GM23338 (cell line): ENCODE measurements at regions not wholly inside any gene's neighbourhood (a gene's known extent, or its start where the extent isn't known, plus 50 kb on each side); places are given as distances from the start of the nearest gene placed in this dataset.
"Not testable (repeated sequence)": the region's sequence is repeated elsewhere in the genome, so short reads cannot be mapped to it uniquely, and the experiment has no call there.

Experiments used
- ATAC-seq: fragments of 200-7000 bp; cut with Tn5 transposase; 3 replicates; pipeline ENCODE4 v1.9.1; 2020
- DNase-seq: peaks from one replicate; pipeline ENCODE4 v3.0.0-alpha.2; 2015; ENCODE audit warnings: low spot score
- H2AFZ ChIP-seq: fragments of 200-600 bp; sonication (generic); 2 replicates; pipeline ENCODE4 v1.8.0; 2016; ENCODE audit warnings: antibody characterized with exemption, mild to moderate bottlenecking, moderate library complexity
- H3F3A ChIP-seq: fragments of 200-600 bp; sonication (generic); replicated peaks from 2 replicates; pipeline ENCODE4 v1.8.0; 2017; ENCODE audit warnings: antibody characterized with exemption, mixed run types, low read depth
- H3K27ac ChIP-seq: fragments of 200-600 bp; sonication (generic); 2 replicates; pipeline ENCODE4 v1.6.1; 2016; ENCODE audit warnings: low read depth
- H3K27me3 ChIP-seq: fragments of 200-600 bp; sonication (generic); 2 replicates; pipeline ENCODE4 v1.8.0; 2016; ENCODE audit warnings: mild to moderate bottlenecking, mixed run types, moderate library complexity; ENCODE audit not compliant: insufficient read depth
- H3K36me3 ChIP-seq: fragments of 200-600 bp; sonication (generic); 2 replicates; pipeline ENCODE4 v1.8.0; 2016; ENCODE audit warnings: mild to moderate bottlenecking; ENCODE audit not compliant: insufficient read depth
- H3K4me1 ChIP-seq: fragments of 200-600 bp; sonication (generic); 2 replicates; pipeline ENCODE4 v1.8.0; 2016; ENCODE audit warnings: mild to moderate bottlenecking, moderate library complexity; ENCODE audit not compliant: insufficient read depth
- H3K4me2 ChIP-seq: fragments of 200-600 bp; sonication (generic); 2 replicates; pipeline ENCODE4 v1.7.1; 2017; ENCODE audit warnings: mixed run types
- H3K4me3 ChIP-seq: fragments of 200-600 bp; sonication (generic); 2 replicates; pipeline ENCODE4 v1.6.1; 2016; ENCODE audit warnings: mixed run types
- H3K79me2 ChIP-seq: fragments of 200-600 bp; sonication (generic); replicated peaks from 2 replicates; pipeline ENCODE4 v1.8.0; 2017; ENCODE audit warnings: mild to moderate bottlenecking; ENCODE audit not compliant: insufficient read depth
- H3K9me2 ChIP-seq: fragments of 200-600 bp; sonication (generic); 2 replicates; pipeline ENCODE4 v1.8.0; 2017; ENCODE audit not compliant: insufficient read depth
- H4K20me1 ChIP-seq: fragments of 200-600 bp; sonication (generic); replicated peaks from 2 replicates; pipeline ENCODE4 v1.8.0; 2017; ENCODE audit warnings: mild to moderate bottlenecking; ENCODE audit not compliant: insufficient read depth
- H3K27ac Mint-ChIP-seq: 2 replicates; pipeline ENCODE4 v1.8.0; 2020; ENCODE audit warnings: inconsistent platforms, mild to moderate bottlenecking, moderate library complexity, mixed read lengths
- H3K27me3 Mint-ChIP-seq: 3 replicates; pipeline ENCODE4 v1.8.0; 2022; ENCODE audit warnings: low read depth, mild to moderate bottlenecking, moderate library complexity, mixed read lengths, inconsistent platforms; ENCODE audit not compliant: insufficient read depth, poor library complexity
- H3K36me3 Mint-ChIP-seq: 3 replicates; pipeline ENCODE4 v1.8.0; 2021; ENCODE audit warnings: low read depth, mild to moderate bottlenecking, inconsistent platforms, moderate library complexity, mixed read lengths
- H3K4me1 Mint-ChIP-seq: 3 replicates; pipeline ENCODE4 v1.8.0; 2020; ENCODE audit warnings: mild to moderate bottlenecking, inconsistent platforms, mixed read lengths
- H3K4me3 Mint-ChIP-seq: 3 replicates; pipeline ENCODE4 v1.8.0; 2021; ENCODE audit warnings: moderate library complexity, mild to moderate bottlenecking, inconsistent platforms, mixed read lengths
- H3K9me3 Mint-ChIP-seq: 3 replicates; pipeline ENCODE4 v1.8.0; 2020; ENCODE audit warnings: moderate library complexity, mild to moderate bottlenecking, inconsistent platforms, mixed read lengths
- CREB1 ChIP-seq: fragments of 250-450 bp; sonication (Bioruptor Pico); IDR thresholded peaks from 2 replicates; pipeline ENCODE4 v1.5.0; 2020; ENCODE audit warnings: low read depth, mild to moderate bottlenecking, moderate library complexity
- ETS1 ChIP-seq: IDR thresholded peaks from 2 replicates; pipeline ENCODE4 v1.6.1; 2016; ENCODE audit warnings: antibody characterized with exemption
- EZH2 ChIP-seq: fragments of 200-600 bp; sonication (generic); IDR thresholded peaks from one replicate; pipeline ENCODE4 v1.8.0; 2017; ENCODE audit warnings: antibody characterized with exemption, mild to moderate bottlenecking, low read depth; ENCODE audit not compliant: unreplicated experiment
- EZH2phosphoT487 ChIP-seq: fragments of 200-600 bp; sonication (generic); IDR thresholded peaks from one replicate; pipeline ENCODE4 v1.8.1; 2018; ENCODE audit warnings: antibody characterized with exemption; ENCODE audit not compliant: unreplicated experiment
- JUNB ChIP-seq: IDR thresholded peaks from one replicate; pipeline ENCODE4 v1.6.1; 2016; ENCODE audit warnings: antibody characterized with exemption; ENCODE audit not compliant: unreplicated experiment
- NANOG ChIP-seq: IDR thresholded peaks from 2 replicates; pipeline ENCODE4 v1.6.1; 2016; ENCODE audit warnings: antibody characterized with exemption, borderline replicate concordance
- POLR2AphosphoS5 ChIP-seq: IDR thresholded peaks from 2 replicates; pipeline ENCODE4 v1.6.1; 2016; ENCODE audit warnings: antibody characterized with exemption, low read depth
- STAT1 ChIP-seq: IDR thresholded peaks from one replicate; pipeline ENCODE4 v1.6.1; 2016; ENCODE audit warnings: antibody characterized with exemption; ENCODE audit not compliant: unreplicated experiment
- ZNF114 ChIP-seq: fragments of 250-450 bp; sonication (Bioruptor Pico); IDR thresholded peaks from 2 replicates; pipeline ENCODE4 v1.5.0; 2020; ENCODE audit warnings: mild to moderate bottlenecking, moderate library complexity
- ZNF331 ChIP-seq: fragments of 250-450 bp; sonication (Bioruptor Pico); IDR thresholded peaks from 2 replicates; pipeline ENCODE4 v1.5.0; 2020; ENCODE audit warnings: low read depth, mild to moderate bottlenecking, moderate library complexity
- TF ChIP-seq, protein P1 (sequence below), 2 experiments: fragments of 200-600 bp in 1 of 2; sonication (generic) in 1 of 2; conservative IDR thresholded peaks; 2 replicates each; pipeline versions ENCODE4 v1.5.1 to v1.6.1; 2016 to 2017; ENCODE audit warnings: antibody characterized with exemption in 2 of 2, low read depth in 2 of 2, mild to moderate bottlenecking in 2 of 2, moderate library complexity in 1 of 2
- TF ChIP-seq, protein P2 (sequence below): fragments of 250-450 bp; sonication (Bioruptor Pico); IDR thresholded peaks from 2 replicates; pipeline ENCODE4 v1.5.0; 2020; ENCODE audit warnings: mild to moderate bottlenecking, moderate library complexity

DNA sequence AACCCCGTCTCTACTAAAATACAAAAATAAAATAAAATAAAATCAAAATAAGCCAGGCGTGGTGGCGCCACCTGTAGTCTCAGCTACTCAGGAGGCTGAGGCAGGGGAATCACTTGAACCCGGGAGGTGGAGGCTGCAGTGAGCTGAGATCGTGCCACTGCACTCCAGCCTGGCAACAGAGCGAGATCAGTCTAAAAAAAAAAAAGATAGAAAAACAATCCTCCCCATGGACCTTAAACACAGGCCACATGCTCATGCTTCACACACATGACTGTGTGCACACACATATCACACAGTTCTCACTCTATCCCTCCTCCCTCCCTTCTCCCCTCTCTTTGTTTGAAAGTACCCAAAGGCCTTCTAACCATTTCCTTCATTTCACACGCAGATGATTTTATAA is 667.6 kb downstream of the UQCRFS1 start:
- not testable (repeated sequence) for H3K4me3 ChIP-seq, H3K79me2 ChIP-seq, H3F3A ChIP-seq, ATAC-seq, H3K27ac ChIP-seq, H3K9me2 ChIP-seq, H3K4me2 ChIP-seq, H3K27ac Mint-ChIP-seq, H3K27me3 ChIP-seq, H2AFZ ChIP-seq, H3K9me3 Mint-ChIP-seq, H4K20me1 ChIP-seq, H3K27me3 Mint-ChIP-seq, H3K4me3 Mint-ChIP-seq, H3K36me3 ChIP-seq, H3K36me3 Mint-ChIP-seq, DNase-seq
- H3K4me1 ChIP-seq, result peaks cover 11% of the 10 kb centered on the region; the same call in 1 of the 2 replicates
- TF ChIP-seq, protein P1, sequence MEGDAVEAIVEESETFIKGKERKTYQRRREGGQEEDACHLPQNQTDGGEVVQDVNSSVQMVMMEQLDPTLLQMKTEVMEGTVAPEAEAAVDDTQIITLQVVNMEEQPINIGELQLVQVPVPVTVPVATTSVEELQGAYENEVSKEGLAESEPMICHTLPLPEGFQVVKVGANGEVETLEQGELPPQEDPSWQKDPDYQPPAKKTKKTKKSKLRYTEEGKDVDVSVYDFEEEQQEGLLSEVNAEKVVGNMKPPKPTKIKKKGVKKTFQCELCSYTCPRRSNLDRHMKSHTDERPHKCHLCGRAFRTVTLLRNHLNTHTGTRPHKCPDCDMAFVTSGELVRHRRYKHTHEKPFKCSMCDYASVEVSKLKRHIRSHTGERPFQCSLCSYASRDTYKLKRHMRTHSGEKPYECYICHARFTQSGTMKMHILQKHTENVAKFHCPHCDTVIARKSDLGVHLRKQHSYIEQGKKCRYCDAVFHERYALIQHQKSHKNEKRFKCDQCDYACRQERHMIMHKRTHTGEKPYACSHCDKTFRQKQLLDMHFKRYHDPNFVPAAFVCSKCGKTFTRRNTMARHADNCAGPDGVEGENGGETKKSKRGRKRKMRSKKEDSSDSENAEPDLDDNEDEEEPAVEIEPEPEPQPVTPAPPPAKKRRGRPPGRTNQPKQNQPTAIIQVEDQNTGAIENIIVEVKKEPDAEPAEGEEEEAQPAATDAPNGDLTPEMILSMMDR (conservative IDR thresholded peaks at IDR 0.05; ENCODE audit: low read depth in 2 of 2), result peak; percentile 37 to 42; a peak in 3 of 4 replicates
- H3K4me1 Mint-ChIP-seq, result peaks cover 10% of the 10 kb centered on the region; the same call in 2 of the 3 replicates

DNA sequence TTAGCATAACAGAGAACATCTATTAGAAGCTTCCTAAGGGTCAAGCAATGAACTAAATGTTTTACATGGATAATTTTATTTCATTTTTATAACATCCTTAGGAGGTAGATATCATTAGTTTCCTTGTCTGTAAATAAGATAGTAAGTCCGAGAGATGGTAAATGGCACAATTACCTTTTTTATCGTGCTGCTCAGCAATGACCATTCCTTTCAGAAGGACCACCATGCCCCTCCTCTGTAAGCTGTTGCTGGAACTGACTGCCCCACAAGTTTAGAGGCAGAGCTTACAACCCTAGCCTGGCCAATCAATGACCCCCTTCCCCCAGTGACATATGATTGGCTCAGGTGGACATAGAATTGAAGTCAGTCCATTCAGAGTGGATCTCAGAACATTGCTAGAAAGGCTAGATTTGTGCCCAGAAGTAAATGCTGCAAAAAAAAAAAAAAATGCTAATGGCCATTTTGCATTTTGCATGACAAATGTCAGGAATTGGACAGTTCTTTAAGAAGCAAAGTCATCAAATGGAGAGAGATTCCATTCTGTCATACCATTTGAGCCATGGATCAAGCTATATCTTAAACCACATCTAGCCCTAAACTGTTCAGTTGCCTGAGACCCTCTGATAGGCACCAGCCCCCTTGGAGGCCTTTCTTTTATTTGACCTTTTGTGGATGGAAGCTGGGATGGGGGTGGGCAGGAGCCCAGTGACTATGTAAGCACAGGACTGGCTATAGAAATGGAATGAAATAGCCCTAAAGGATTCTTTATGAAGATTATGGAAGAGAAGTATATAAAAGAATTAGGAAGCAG is 668.3 kb downstream of the UQCRFS1 start:
- Histone ChIP-seq H3K79me2 (no peaks in the 10 kb centered on the region), H3K27me3 (no peaks in the 10 kb centered on the region), H3K4me1 (peaks cover 11% of the 10 kb centered on the region; the same call in 1 of the 2 replicates), H3K9me2 (no peaks in the 10 kb centered on the region), H3K4me2 (no peak overlapping the region), H4K20me1 (no peaks in the 10 kb centered on the region), H2AFZ (no peak overlapping the region), H3K27ac (no peak overlapping the region), H3K4me3 (no peak overlapping the region), H3K36me3 (no peaks in the 10 kb centered on the region), H3F3A (no peaks in the 10 kb centered on the region)
- H3K4me1 Mint-ChIP-seq, result peaks cover 10% of the 10 kb centered on the region; the same call in 2 of the 3 replicates
- H3K27ac Mint-ChIP-seq, result no peak overlapping the region
- no peaks in the 10 kb centered on the region; the same call in 2 of the 3 replicates for H3K9me3 Mint-ChIP-seq
- ATAC-seq, result no peak
- H3K4me3 Mint-ChIP-seq, result no peak overlapping the region
- no peaks in the 10 kb centered on the region; the same call in 1 of the 3 replicates for H3K36me3 Mint-ChIP-seq
- no peak for DNase-seq
- H3K27me3 Mint-ChIP-seq, result peaks cover 3% of the 10 kb centered on the region
- TF ChIP-seq CREB1 (CRISPR knock-in tag), result no peak
- no peak for TF ChIP-seq ZNF331 (CRISPR knock-in tag)
- TF ChIP-seq STAT1, result no peak
- no peak for TF ChIP-seq EZH2
- TF ChIP-seq JUNB, result no peak
- no peak for TF ChIP-seq ZNF114 (CRISPR knock-in tag)
- TF ChIP-seq NANOG, result no peak
- no peak for TF ChIP-seq EZH2phosphoT487
- TF ChIP-seq, protein P2, sequence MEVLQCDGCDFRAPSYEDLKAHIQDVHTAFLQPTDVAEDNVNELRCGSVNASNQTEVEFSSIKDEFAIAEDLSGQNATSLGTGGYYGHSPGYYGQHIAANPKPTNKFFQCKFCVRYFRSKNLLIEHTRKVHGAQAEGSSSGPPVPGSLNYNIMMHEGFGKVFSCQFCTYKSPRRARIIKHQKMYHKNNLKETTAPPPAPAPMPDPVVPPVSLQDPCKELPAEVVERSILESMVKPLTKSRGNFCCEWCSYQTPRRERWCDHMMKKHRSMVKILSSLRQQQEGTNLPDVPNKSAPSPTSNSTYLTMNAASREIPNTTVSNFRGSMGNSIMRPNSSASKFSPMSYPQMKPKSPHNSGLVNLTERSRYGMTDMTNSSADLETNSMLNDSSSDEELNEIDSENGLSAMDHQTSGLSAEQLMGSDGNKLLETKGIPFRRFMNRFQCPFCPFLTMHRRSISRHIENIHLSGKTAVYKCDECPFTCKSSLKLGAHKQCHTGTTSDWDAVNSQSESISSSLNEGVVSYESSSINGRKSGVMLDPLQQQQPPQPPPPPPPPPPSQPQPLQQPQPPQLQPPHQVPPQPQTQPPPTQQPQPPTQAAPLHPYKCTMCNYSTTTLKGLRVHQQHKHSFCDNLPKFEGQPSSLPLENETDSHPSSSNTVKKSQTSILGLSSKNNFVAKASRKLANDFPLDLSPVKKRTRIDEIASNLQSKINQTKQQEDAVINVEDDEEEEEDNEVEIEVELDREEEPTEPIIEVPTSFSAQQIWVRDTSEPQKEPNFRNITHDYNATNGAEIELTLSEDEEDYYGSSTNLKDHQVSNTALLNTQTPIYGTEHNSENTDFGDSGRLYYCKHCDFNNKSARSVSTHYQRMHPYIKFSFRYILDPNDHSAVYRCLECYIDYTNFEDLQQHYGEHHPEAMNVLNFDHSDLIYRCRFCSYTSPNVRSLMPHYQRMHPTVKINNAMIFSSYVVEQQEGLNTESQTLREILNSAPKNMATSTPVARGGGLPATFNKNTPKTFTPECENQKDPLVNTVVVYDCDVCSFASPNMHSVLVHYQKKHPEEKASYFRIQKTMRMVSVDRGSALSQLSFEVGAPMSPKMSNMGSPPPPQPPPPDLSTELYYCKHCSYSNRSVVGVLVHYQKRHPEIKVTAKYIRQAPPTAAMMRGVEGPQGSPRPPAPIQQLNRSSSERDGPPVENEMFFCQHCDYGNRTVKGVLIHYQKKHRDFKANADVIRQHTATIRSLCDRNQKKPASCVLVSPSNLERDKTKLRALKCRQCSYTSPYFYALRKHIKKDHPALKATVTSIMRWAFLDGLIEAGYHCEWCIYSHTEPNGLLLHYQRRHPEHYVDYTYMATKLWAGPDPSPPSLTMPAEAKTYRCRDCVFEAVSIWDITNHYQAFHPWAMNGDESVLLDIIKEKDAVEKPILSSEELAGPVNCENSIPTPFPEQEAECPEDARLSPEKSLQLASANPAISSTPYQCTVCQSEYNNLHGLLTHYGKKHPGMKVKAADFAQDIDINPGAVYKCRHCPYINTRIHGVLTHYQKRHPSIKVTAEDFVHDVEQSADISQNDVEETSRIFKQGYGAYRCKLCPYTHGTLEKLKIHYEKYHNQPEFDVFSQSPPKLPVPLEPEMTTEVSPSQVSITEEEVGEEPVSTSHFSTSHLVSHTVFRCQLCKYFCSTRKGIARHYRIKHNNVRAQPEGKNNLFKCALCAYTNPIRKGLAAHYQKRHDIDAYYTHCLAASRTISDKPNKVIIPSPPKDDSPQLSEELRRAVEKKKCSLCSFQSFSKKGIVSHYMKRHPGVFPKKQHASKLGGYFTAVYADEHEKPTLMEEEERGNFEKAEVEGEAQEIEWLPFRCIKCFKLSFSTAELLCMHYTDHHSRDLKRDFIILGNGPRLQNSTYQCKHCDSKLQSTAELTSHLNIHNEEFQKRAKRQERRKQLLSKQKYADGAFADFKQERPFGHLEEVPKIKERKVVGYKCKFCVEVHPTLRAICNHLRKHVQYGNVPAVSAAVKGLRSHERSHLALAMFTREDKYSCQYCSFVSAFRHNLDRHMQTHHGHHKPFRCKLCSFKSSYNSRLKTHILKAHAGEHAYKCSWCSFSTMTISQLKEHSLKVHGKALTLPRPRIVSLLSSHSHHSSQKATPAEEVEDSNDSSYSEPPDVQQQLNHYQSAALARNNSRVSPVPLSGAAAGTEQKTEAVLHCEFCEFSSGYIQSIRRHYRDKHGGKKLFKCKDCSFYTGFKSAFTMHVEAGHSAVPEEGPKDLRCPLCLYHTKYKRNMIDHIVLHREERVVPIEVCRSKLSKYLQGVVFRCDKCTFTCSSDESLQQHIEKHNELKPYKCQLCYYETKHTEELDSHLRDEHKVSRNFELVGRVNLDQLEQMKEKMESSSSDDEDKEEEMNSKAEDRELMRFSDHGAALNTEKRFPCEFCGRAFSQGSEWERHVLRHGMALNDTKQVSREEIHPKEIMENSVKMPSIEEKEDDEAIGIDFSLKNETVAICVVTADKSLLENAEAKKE (CRISPR knock-in tag), result no peak
- no peak for TF ChIP-seq ETS1
- no peak for TF ChIP-seq POLR2AphosphoS5
